ENCODE measurements at regions not wholly inside any gene's neighbourhood (a gene's known extent, or its start where the extent isn't known, plus 50 kb on each side); places are given as distances from the start of the nearest gene placed in this dataset.

- no peak for TF ChIP-seq CTCF (IDR thresholded peaks at IDR 0.05)
- TF ChIP-seq POLR2AphosphoS5 (IDR thresholded peaks at IDR 0.05) = no peak
- TF ChIP-seq POLR2A (IDR thresholded peaks at IDR 0.05) = no peak
These were observed 601.3 kb downstream of the BUD13 start for GRCh38 chr11:116171271-116172140.

Measured in suprapubic skin (tissue), 4 donors.